K562 (cell line): ENCODE measurements at regions not wholly inside any gene's neighbourhood (a gene's known extent, or its start where the extent isn't known, plus 50 kb on each side); places are given as distances from the start of the nearest gene placed in this dataset.

Source experiments
- CREM ChIP-seq: IDR thresholded peaks from 2 replicates; pipeline ENCODE4 v1.6.1; 2014; ENCODE audit warnings: antibody characterized with exemption, low read depth
- DDX20 ChIP-seq: fragments of 450-650 bp; IDR thresholded peaks from 2 replicates; pipeline ENCODE4 v1.6.1; 2016; ENCODE audit warnings: missing genetic modification characterization, low read depth, mild to moderate bottlenecking, missing compliant biosample characterization, moderate library complexity
- MCM3 ChIP-seq: fragments of 450-650 bp; IDR thresholded peaks from 2 replicates; pipeline ENCODE4 v1.6.1; 2016
- NRF1 ChIP-seq, 2 experiments: fragments of 450-650 bp; IDR thresholded peaks in 1 of 2; conservative IDR thresholded peaks in 1 of 2; 2 replicates each; pipeline ENCODE4 v1.6.1; 2014; ENCODE audit warnings: mild to moderate bottlenecking in 2 of 2
- POLR2AphosphoS2 ChIP-seq: IDR thresholded peaks from 2 replicates; pipeline ENCODE4 v1.6.1; 2012; ENCODE audit warnings: low read length, improper control_type of control experiment
- PTRF ChIP-seq: fragments of 450-650 bp; IDR thresholded peaks from 2 replicates; pipeline ENCODE4 v1.6.1; 2016; ENCODE audit warnings: mild to moderate bottlenecking, missing genetic modification characterization, missing compliant biosample characterization
- TARDBP ChIP-seq: fragments of 450-650 bp; IDR thresholded peaks from 2 replicates; pipeline ENCODE4 v1.6.1; 2016
- UBTF ChIP-seq, 2 experiments: IDR thresholded peaks; 2 replicates each; pipeline ENCODE4 v1.6.1; 2012; ENCODE audit warnings: improper control_type of control experiment in 2 of 2, low read depth in 2 of 2, low read length in 2 of 2, borderline replicate concordance in 1 of 2
- ZNF184 ChIP-seq: sonication (generic); formaldehyde crosslinking; IDR thresholded peaks from 2 replicates; pipeline ENCODE4 v1.5.0; 2020; ENCODE audit warnings: missing genetic modification reagents
- ZNF3 ChIP-seq: fragments of 250-450 bp; sonication (Bioruptor Pico); IDR thresholded peaks from 2 replicates; pipeline ENCODE4 v1.5.0; 2021; ENCODE audit warnings: mild to moderate bottlenecking, moderate library complexity
- ZNF561 ChIP-seq: fragments of 450-650 bp; formaldehyde crosslinking; conservative IDR thresholded peaks from 2 replicates; pipeline ENCODE4 v1.4.0; 2020; ENCODE audit warnings: mild to moderate bottlenecking, moderate library complexity
- ZNF75A ChIP-seq: fragments of 450-650 bp; formaldehyde crosslinking; IDR thresholded peaks from 2 replicates; pipeline ENCODE4 v1.4.0; 2020; ENCODE audit warnings: mild to moderate bottlenecking
- TF ChIP-seq, protein P1 (sequence below): sonication (generic); formaldehyde crosslinking; IDR thresholded peaks from 2 replicates; pipeline ENCODE4 v1.8.0; 2022; ENCODE audit warnings: missing genetic modification reagents, mild to moderate bottlenecking, moderate library complexity, borderline replicate concordance

- TF ChIP-seq UBTF (IDR thresholded peaks at IDR 0.05; ENCODE audit: borderline replicate concordance in 1 of 2, low read depth in 2 of 2, low read length in 2 of 2) (no peak), ZNF184 (no peak), ZNF561 (no peak), PTRF (tag) (no peak), MCM3 (no peak), ZNF75A (CRISPR knock-in tag) (no peak), ZNF3 (CRISPR knock-in tag) (no peak), POLR2AphosphoS2 (no peak), DDX20 (tag) (no peak), TARDBP (no peak), NRF1 (conservative IDR thresholded peaks at IDR 0.05 in 1 of 2, IDR thresholded peaks at IDR 0.05 in 1 of 2) (no peak), CREM (no peak)
- TF ChIP-seq, protein P1, sequence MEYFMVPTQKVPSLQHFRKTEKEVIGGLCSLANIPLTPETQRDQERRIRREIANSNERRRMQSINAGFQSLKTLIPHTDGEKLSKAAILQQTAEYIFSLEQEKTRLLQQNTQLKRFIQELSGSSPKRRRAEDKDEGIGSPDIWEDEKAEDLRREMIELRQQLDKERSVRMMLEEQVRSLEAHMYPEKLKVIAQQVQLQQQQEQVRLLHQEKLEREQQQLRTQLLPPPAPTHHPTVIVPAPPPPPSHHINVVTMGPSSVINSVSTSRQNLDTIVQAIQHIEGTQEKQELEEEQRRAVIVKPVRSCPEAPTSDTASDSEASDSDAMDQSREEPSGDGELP, result no peak
- TF ChIP-seq, all 486 proteins: peak for 0
These were observed 283.4 kb upstream of the FZD8 start (continued) for GRCh38 chr10:35925493-35925892.
